Activated CD4-positive, alpha-beta T cell treated with anti-CD3 and anti-CD28 coated beads for 1 hour (primary cell): ENCODE measurements at regions not wholly inside any gene's neighbourhood (a gene's known extent, or its start where the extent isn't known, plus 50 kb on each side); places are given as distances from the start of the nearest gene placed in this dataset.
"Not testable (repeated sequence)": the region's sequence is repeated elsewhere in the genome, so short reads cannot be mapped to it uniquely, and the experiment has no call there.

Experiments
- DNase-seq: peaks from one replicate; pipeline ENCODE4 v3.0.0-alpha.2; 2020

GRCh38 chr2:58495806-58496205 lies 254.7 kb upstream of the FANCL start:
- DNase-seq, result no peak

DNA sequence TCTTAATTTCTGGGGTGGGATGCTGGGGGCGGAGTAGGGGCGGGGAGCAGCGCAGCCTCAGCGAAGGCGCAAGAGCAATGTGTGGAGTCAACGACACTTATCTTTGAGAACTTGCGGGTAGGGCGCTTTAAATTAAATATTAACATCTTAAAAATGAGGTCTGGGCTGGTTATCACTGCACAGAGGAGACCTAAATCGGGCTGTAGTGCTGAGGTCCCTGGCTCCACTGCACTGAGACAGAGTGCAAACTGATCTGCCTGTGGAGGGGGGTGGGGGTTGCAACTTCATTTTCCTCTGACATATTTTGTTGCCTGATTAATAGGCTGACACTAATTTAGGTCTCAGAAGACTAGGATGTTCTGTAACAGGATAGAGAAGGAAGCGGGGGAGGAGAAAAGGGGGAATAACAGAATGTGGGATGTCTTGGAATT lies 253.0 kb upstream of the FANCL start:
- no peak for DNase-seq

GRCh38 chr2:58484629-58485028 lies 243.5 kb upstream of the FANCL start:
- no peak for DNase-seq

GRCh38 chr2:58484221-58484620 lies 243.1 kb upstream of the FANCL start:
- no peak for DNase-seq

GRCh38 chr2:58483307-58483706 lies 242.2 kb upstream of the FANCL start:
- no peak for DNase-seq

DNA sequence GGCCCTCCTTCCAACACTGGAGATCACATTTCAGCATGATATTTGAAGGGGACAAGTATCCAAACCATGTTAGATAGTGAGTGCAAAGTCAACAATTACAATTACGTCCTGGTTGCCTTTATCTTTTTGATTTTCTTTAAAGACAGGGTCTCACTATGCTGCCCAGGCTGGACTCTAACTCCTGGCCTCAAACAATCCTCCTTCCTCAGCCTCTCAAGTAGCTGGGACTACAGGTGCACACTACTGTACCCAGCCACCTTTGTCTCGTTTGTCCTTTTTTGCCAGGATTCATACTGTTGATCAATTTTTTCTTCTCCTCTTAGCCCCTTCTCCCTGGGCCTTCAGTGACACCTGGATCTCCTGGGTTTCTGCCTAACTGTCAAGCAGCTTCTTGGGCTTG lies 240.5 kb upstream of the FANCL start:
- no peak for DNase-seq

DNA sequence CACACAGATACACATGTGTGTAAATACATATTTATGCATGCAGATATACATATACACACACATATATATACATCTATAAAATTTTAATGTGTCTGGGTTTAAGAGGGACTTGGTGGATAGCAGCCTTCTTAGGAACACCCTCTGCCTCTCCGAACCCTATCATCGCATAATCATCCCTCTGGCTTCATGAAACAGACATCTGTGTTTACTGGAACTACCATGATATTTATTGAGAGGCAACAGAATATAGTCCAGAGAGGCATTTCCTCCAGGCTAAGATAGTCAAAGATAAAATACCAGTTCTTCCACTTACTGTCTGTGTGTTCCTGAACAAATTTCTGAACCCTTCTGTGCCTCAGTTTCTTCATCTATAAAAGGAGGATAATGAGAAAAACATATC lies 239.0 kb upstream of the FANCL start:
- DNase-seq, result no peak

- DNase-seq, result no peak
These were observed 238.5 kb upstream of the FANCL start for GRCh38 chr2:58479535-58480140.

- DNase-seq, result no peak
These were observed 235.4 kb upstream of the FANCL start for GRCh38 chr2:58476556-58476955.

- DNase-seq, result no peak
These were observed 234.6 kb upstream of the FANCL start for GRCh38 chr2:58475756-58476155.

GRCh38 chr2:58473165-58473564 lies 232.0 kb upstream of the FANCL start:
- no peak for DNase-seq

- no peak for DNase-seq
These were observed 225.7 kb upstream of the FANCL start for GRCh38 chr2:58466804-58467203.

DNA sequence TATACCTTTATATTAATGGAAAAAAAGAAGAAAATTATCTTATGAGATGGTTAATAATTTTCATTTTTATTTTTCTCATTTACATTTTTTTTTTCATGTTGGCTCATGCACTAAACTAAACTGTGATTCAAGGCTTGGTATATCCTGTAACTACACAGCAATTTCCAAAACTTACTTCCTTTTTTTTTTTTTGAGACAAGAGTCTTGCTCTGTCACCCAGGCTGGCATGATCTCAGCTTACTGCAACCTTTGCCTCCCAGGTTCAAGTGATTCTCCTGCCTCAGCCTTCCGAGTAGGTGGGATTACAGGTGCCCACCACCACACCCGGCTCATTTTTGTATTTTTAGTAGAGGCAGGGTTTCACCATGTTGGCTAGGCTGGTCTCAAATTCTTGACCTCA lies 224.9 kb upstream of the FANCL start:
- DNase-seq, result not testable (repeated sequence)

DNA sequence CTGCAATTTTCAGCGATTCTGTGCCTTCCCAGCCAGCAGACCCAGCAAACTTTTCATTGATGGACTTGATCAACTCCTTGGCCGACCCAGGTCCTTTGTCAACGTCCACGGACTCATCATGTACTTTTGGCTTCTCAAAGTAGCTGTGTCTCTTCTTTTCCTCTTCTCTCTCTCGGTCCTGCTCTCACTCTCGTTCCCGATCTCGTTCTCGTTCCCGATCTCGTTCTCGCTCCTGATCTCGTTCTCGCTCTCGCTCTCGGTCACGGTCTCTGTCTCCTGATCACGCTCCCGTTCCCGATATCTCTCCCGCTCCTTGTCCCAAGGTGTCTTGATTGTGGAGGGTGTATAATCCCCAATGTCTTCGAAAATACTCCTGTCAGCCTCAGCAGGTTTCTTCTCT lies 219.5 kb upstream of the FANCL start:
- DNase-seq, result no peak

GRCh38 chr2:58449286-58450010 lies 208.3 kb upstream of the FANCL start:
- DNase-seq, result no peak

GRCh38 chr2:58448845-58449244 lies 207.7 kb upstream of the FANCL start:
- no peak for DNase-seq

- no peak for DNase-seq
These were observed 207.0 kb upstream of the FANCL start for GRCh38 chr2:58448065-58448507.

DNA sequence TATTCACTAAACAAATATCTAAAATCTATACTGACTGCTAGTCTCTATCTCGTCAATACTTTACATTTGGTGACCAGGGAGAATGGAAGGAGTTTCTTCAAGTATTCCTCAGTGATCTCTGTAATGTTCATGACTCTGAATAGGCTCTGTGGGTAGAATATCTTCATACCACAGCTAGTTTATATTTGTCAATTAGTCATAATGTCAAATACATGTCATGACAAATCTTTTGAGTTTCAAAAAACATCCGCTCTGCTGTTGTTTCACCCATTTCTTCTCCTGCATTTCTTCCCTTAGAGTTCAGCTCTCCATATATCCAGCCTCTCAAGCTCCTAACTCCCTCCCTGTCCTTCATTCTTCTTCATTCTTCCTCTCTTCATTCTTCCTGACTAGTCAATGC lies 206.5 kb upstream of the FANCL start:
- no peak for DNase-seq

- DNase-seq, result no peak
These were observed 200.5 kb upstream of the FANCL start for GRCh38 chr2:58441643-58442042.

DNA sequence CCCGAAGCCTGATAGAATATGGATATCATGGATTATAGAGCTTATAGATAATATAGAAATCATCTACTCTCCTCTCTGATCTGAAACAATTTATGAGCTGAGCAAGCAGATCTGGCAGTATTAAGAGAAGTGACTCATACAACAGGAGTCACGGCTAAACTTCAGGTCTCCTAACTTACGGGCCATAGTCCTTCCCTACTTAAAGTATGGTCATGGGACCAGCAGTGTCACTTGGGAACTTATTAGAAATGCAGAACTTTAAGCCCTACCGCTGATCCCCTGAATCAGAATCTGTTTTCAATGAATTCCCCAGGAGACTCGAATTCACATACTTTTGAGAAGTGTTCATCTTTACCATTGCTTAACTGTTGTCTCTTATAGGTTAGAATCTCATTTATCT lies 195.7 kb upstream of the FANCL start:
- DNase-seq, result no peak

GRCh38 chr2:58435246-58435645 lies 194.1 kb upstream of the FANCL start:
- DNase-seq, result no peak

DNA sequence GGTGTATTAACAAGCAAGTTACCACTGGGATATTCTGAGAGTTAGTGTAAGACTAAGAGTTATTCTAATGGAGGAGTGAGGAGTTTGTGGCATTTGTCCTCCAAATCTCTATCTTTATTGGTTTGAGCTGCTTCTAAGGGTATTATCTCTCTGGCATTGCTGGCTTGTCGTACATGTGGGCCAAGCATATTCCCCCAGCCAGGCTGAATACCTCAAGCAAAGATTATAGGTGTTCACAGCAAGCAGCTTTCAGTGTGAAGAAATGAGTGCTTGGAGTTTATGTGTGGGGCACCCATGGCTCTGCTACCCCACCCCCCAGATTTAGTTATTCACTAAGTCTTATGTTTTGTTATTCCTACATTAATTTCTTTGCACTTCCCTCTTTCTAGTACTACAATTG lies 193.6 kb upstream of the FANCL start:
- no peak for DNase-seq

DNA sequence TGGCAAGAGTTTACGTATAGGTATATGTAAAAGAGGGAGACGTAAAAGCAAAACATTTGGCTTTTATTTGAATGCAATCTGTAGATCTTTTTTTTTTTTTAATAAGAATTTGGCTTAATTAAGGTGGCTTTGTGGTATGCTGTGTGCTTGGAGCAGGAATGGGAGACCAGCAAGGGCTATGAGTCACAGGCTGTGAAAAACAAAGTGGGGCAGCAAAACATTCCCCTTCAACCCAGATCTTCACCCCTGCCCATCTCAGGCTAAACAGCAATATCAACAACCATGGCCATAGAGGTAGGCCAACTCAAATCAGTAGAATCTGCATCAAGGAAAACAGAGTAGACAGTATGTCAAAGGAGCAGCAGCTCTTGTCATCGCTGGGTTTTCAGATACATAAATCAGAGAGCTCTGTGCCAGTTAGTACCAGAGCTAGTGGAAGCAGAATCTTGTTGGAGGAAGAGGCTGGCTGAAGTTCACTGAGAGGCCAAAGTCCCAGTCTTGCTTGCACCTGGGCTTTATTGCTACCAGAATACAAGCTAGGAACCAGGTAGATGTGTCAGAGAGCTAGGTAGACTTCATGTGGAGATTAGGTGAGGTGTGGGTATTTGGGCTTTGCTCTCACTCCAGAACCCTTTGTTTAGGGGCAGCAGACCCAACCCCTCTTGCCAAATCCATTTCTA lies 191.5 kb upstream of the FANCL start:
- no peak for DNase-seq
